OCI-LY7 (cell line): ENCODE measurements at regions not wholly inside any gene's neighbourhood (a gene's known extent, or its start where the extent isn't known, plus 50 kb on each side); places are given as distances from the start of the nearest gene placed in this dataset.

Source experiments
- BruUV-seq: library from RNA; stranded (reverse); fragments of 400-500 nt; replicated peaks from 2 replicates; lab custom pipeline; 2021; lab: Mats Ljungman, UMichigan
- CTCF ChIA-PET: fragments of 300-600 bp; sonication (Branson Sonifier 250); formaldehyde crosslinking; loops from one replicate; lab custom pipeline; 2022; ENCODE audit warnings: antibody characterized with exemption; ENCODE audit not compliant: unreplicated experiment; lab: Charles Lee
- POLR2A ChIA-PET: fragments of 300-600 bp; sonication (Branson Sonifier 250); formaldehyde crosslinking; loops from one replicate; lab custom pipeline; 2022; ENCODE audit warnings: antibody characterized with exemption; lab: Charles Lee
- DNase-seq: peaks from one replicate; pipeline ENCODE4 v3.0.0-alpha.2; 2015; ENCODE audit warnings: low spot score
- H2AFZ ChIP-seq: fragments of 200-600 bp; sonication (generic), shearing (Covaris generic); 2 replicates; pipeline ENCODE4 v1.6.1; 2014; ENCODE audit warnings: mild to moderate bottlenecking, antibody characterized with exemption, low read length, moderate library complexity
- H3K27ac ChIP-seq: fragments of 200-600 bp; sonication (generic); 2 replicates; pipeline ENCODE4 v1.5.1; 2014; ENCODE audit warnings: mixed run types, low read depth, mild to moderate bottlenecking, moderate library complexity, low read length, inconsistent platforms; ENCODE audit not compliant: poor library complexity, severe bottlenecking
- H3K36me3 ChIP-seq: fragments of 200-600 bp; sonication (generic); 2 replicates; pipeline ENCODE4 v1.6.1; 2014; ENCODE audit warnings: mild to moderate bottlenecking, antibody characterized with exemption, low read length, moderate library complexity, mixed read lengths; ENCODE audit not compliant: insufficient read depth
- H3K4me1 ChIP-seq: fragments of 200-600 bp; sonication (generic); 2 replicates; pipeline ENCODE4 v1.5.1; 2014; ENCODE audit warnings: mild to moderate bottlenecking, low read length; ENCODE audit not compliant: insufficient read depth, poor library complexity, severe bottlenecking
- H3K4me2 ChIP-seq: fragments of 200-600 bp; sonication (generic); 2 replicates; pipeline ENCODE4 v1.6.1; 2014; ENCODE audit warnings: mild to moderate bottlenecking, low read length
- H3K4me3 ChIP-seq: fragments of 200-600 bp; sonication (generic); 2 replicates; pipeline ENCODE4 v1.5.1; 2014; ENCODE audit warnings: mild to moderate bottlenecking, low read depth, low read length; ENCODE audit not compliant: poor library complexity, severe bottlenecking
- H3K79me2 ChIP-seq: fragments of 200-600 bp; sonication (generic); 2 replicates; pipeline ENCODE4 v1.6.1; 2016; ENCODE audit warnings: low read depth, mild to moderate bottlenecking, low read length, moderate library complexity, mixed read lengths; ENCODE audit not compliant: insufficient read depth
- H3K9me2 ChIP-seq: fragments of 200-600 bp; sonication (generic); 2 replicates; pipeline ENCODE4 v1.6.1; 2016; ENCODE audit warnings: mild to moderate bottlenecking, low read length, mixed read lengths; ENCODE audit not compliant: insufficient read depth
- H3K9me3 ChIP-seq: fragments of 200-600 bp; sonication (generic); 2 replicates; pipeline ENCODE4 v1.6.1; 2014; ENCODE audit warnings: mild to moderate bottlenecking, mixed run types, low read length, mixed read lengths
- H4K20me1 ChIP-seq: fragments of 200-600 bp; sonication (generic); 2 replicates; pipeline ENCODE4 v1.6.1; 2014; ENCODE audit warnings: mild to moderate bottlenecking, antibody characterized with exemption, low read length, moderate library complexity, mixed read lengths; ENCODE audit not compliant: insufficient read depth
- EZH2phosphoT487 ChIP-seq: fragments of 200-600 bp; sonication (generic); IDR thresholded peaks from 2 replicates; pipeline ENCODE4 v1.6.1; 2018; ENCODE audit warnings: low read depth, borderline replicate concordance, mild to moderate bottlenecking, mixed run types, antibody characterized with exemption, low read length, moderate library complexity, mixed read lengths
- intact Hi-C: fragments of 100-400 bp; cut with micrococcal nuclease; formaldehyde crosslinking; loops from one replicate; pipeline ENCODE4 v1.10.0; 2022; ENCODE audit not compliant: unreplicated experiment
- TF ChIP-seq, protein P1 (sequence below): fragments of 200-600 bp; sonication (generic); conservative IDR thresholded peaks from 2 replicates; pipeline ENCODE4 v1.5.1; 2014; ENCODE audit warnings: mild to moderate bottlenecking, antibody characterized with exemption, low read length, moderate library complexity, mixed read lengths

DNA sequence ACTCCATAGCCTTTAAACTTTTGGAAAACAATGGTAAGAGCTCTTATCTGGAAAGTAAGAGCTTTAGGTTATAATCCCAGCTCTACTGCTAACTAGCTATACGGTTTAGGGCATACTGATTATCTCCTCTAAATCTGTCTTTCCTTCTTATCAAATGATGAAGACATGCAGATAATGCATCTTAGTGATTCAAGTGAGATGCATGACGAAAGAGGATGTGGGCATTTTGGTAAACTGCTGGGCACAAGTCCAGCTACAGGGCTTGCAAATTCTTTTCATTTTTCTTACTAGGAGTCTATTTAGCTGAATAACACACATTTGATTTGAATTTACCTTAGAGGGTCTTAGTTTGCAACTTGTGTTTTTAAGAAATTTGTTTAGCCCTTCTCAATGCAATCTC lies 1604.8 kb upstream of the ZEB2 start:
- ChIA-PET POLR2A (interaction anchor here (0.6 to 1.3 kb wide), 2 partner anchors 22 to 1320 kb away, joined by 3 to 6 read pairs; no protein-coding TSS in a partner anchor), CTCF (interaction anchor here (1.5 kb wide), 1 partner anchor 26 kb away, joined by 4 read pairs; no protein-coding TSS in a partner anchor)
- Histone ChIP-seq H3K9me2 (no peaks in the 10 kb centered on the region), H3K27ac (no peak overlapping the region), H2AFZ (no peak overlapping the region), H3K9me3 (no peaks in the 10 kb centered on the region), H3K4me2 (no peak overlapping the region), H3K4me3 (no peak overlapping the region), H3K4me1 (no peaks in the 10 kb centered on the region), H3K36me3 (no peaks in the 10 kb centered on the region), H4K20me1 (no peaks in the 10 kb centered on the region), H3K79me2 (no peaks in the 10 kb centered on the region)
- no peak for DNase-seq
- TF ChIP-seq, protein P1, sequence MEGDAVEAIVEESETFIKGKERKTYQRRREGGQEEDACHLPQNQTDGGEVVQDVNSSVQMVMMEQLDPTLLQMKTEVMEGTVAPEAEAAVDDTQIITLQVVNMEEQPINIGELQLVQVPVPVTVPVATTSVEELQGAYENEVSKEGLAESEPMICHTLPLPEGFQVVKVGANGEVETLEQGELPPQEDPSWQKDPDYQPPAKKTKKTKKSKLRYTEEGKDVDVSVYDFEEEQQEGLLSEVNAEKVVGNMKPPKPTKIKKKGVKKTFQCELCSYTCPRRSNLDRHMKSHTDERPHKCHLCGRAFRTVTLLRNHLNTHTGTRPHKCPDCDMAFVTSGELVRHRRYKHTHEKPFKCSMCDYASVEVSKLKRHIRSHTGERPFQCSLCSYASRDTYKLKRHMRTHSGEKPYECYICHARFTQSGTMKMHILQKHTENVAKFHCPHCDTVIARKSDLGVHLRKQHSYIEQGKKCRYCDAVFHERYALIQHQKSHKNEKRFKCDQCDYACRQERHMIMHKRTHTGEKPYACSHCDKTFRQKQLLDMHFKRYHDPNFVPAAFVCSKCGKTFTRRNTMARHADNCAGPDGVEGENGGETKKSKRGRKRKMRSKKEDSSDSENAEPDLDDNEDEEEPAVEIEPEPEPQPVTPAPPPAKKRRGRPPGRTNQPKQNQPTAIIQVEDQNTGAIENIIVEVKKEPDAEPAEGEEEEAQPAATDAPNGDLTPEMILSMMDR, result no peak
- no peak for TF ChIP-seq EZH2phosphoT487
- intact Hi-C loops, result no loop called here
- BruUV-seq, result no TSS peak

DNA sequence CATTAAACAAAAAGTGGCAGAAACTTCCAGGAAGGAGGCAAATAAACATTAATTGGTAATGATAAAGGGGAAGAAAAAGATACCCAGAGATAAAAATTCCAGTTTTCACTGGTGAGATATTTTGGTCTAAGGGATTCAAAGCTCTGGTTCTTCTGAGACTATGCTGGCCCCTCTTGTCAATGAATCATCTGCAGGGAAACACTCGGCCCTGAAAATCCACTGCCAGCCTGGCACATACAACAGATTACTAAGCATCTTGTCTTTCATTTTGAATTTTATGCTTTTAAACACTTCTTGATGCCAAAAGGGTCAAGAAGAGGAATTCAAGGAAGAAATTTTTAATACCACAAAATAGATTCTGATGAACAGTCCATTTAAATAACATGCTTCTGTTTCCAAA lies 1603.8 kb upstream of the ZEB2 start:
- H4K20me1 ChIP-seq, result no peaks in the 10 kb centered on the region
- ChIA-PET CTCF (no interaction called here), POLR2A (interaction anchor here (0.5 to 1.3 kb wide), 2 partner anchors 21 to 62 kb away, joined by 3 read pairs; no protein-coding TSS in a partner anchor)
- H3K9me2 ChIP-seq, result no peaks in the 10 kb centered on the region
- BruUV-seq, result no TSS peak
- H2AFZ ChIP-seq, result no peak overlapping the region
- TF ChIP-seq, protein P1, result no peak
- TF ChIP-seq EZH2phosphoT487, result no peak
- intact Hi-C loops, result no loop called here
- H3K36me3 ChIP-seq, result no peaks in the 10 kb centered on the region
- no peak overlapping the region for H3K4me2 ChIP-seq
- no peaks in the 10 kb centered on the region for H3K79me2 ChIP-seq
- DNase-seq, result no peak
- no peaks in the 10 kb centered on the region for H3K4me1 ChIP-seq
- H3K4me3 ChIP-seq, result no peak overlapping the region
- no peak overlapping the region for H3K27ac ChIP-seq
- H3K9me3 ChIP-seq, result no peaks in the 10 kb centered on the region

DNA sequence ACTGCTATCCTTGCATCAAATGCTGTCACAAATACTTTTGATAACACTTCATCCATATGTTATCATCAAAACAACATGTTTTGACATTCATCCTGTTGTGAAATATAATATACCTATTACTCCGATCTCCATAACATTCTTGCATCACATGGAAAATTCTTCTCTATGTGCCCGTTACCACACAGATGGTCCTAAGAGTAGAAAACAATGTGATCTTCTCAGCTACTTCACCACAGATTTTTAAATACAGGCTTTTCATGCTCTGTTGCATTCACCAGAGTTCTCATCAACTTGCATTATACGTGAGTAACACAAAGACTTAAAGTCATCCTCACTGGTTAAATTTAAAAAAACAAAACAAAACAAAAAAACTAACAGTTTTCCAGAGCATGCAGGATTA lies 1603.3 kb upstream of the ZEB2 start:
- H3K4me1 ChIP-seq, result no peaks in the 10 kb centered on the region
- intact Hi-C loops, result no loop called here
- no peaks in the 10 kb centered on the region for H4K20me1 ChIP-seq
- H3K79me2 ChIP-seq, result no peaks in the 10 kb centered on the region
- no peak overlapping the region for H3K4me2 ChIP-seq
- H3K4me3 ChIP-seq, result no peak overlapping the region
- H3K9me2 ChIP-seq, result no peaks in the 10 kb centered on the region
- H2AFZ ChIP-seq, result no peak overlapping the region
- no TSS peak for BruUV-seq
- no peaks in the 10 kb centered on the region for H3K9me3 ChIP-seq
- TF ChIP-seq, protein P1, result no peak
- no peaks in the 10 kb centered on the region for H3K36me3 ChIP-seq
- CTCF ChIA-PET, result no interaction called here
- no peak for DNase-seq
- no peak overlapping the region for H3K27ac ChIP-seq
- POLR2A ChIA-PET, result no interaction called here
